NCI-H524 (cell line): ENCODE measurements at regions not wholly inside any gene's neighbourhood (a gene's known extent, or its start where the extent isn't known, plus 50 kb on each side); places are given as distances from the start of the nearest gene placed in this dataset.

ENCODE experiments used
- DNase-seq, 2 experiments: peaks; one replicate each; lab custom pipeline; 2025; lab: John Stamatoyannopoulos, UW

- peak; percentile 34 to 56 for DNase-seq
These were observed 364.4 kb downstream of the ZNF521 start for GRCh38 chr18:24987303-24988252.

- no peak for DNase-seq
These were observed 363.6 kb downstream of the ZNF521 start for GRCh38 chr18:24988253-24988840.

- DNase-seq = peak; percentile 97 to 99
These were observed 362.0 kb downstream of the ZNF521 start for GRCh38 chr18:24989760-24990593.

- DNase-seq = no peak
These were observed 361.3 kb downstream of the ZNF521 start for GRCh38 chr18:24990671-24991134.

- no peak for DNase-seq
These were observed 360.6 kb downstream of the ZNF521 start for GRCh38 chr18:24991141-24992060.

GRCh38 chr18:24992491-24992890 lies 359.5 kb downstream of the ZNF521 start:
- no peak for DNase-seq

GRCh38 chr18:24993628-24994027 lies 358.3 kb downstream of the ZNF521 start:
- DNase-seq = no peak

GRCh38 chr18:24995056-24995455 lies 356.9 kb downstream of the ZNF521 start:
- DNase-seq = no peak

GRCh38 chr18:24995755-24996154 lies 356.2 kb downstream of the ZNF521 start:
- no peak for DNase-seq

- DNase-seq = no peak
These were observed 352.2 kb downstream of the ZNF521 start for GRCh38 chr18:24999650-25000267.

GRCh38 chr18:25001803-25002202 lies 350.2 kb downstream of the ZNF521 start:
- DNase-seq = no peak

- no peak for DNase-seq
These were observed 346.2 kb downstream of the ZNF521 start for GRCh38 chr18:25005541-25006403.

- no peak for DNase-seq
These were observed 341.2 kb downstream of the ZNF521 start for GRCh38 chr18:25010623-25011374.
